ENCODE measurements at regions not wholly inside any gene's neighbourhood (a gene's known extent, or its start where the extent isn't known, plus 50 kb on each side); places are given as distances from the start of the nearest gene placed in this dataset.

GRCh38 chr17:409848-410542 is 57.4 kb upstream of the RPH3AL start:
- H3K4me3 ChIP-seq (ENCODE audit: control insufficient read depth, low read depth, low read length), result peak overlapping the region; percentile 82
- DNase-seq (ENCODE audit: low read depth), result peak; percentile 93
- TF ChIP-seq CTCF (IDR thresholded peaks at IDR 0.05; ENCODE audit: control insufficient read depth, insufficient read depth, low read depth, low read length, missing control alignments), result no peak

GRCh38 chr17:409308-409847 is 56.8 kb upstream of the RPH3AL start:
- no peak for DNase-seq (ENCODE audit: low read depth)
- H3K4me3 ChIP-seq (ENCODE audit: control insufficient read depth, low read depth, low read length), result peak overlapping the region; percentile 41
- no peak for TF ChIP-seq CTCF (IDR thresholded peaks at IDR 0.05; ENCODE audit: control insufficient read depth, insufficient read depth, low read depth, low read length, missing control alignments)

GRCh38 chr17:404703-405102 is 52.1 kb upstream of the RPH3AL start:
- no peak for TF ChIP-seq CTCF (IDR thresholded peaks at IDR 0.05; ENCODE audit: control insufficient read depth, insufficient read depth, low read depth, low read length, missing control alignments)
- H3K4me3 ChIP-seq (ENCODE audit: control insufficient read depth, low read depth, low read length), result no peak overlapping the region
- DNase-seq (ENCODE audit: low read depth), result no peak
